ENCODE measurements at regions not wholly inside any gene's neighbourhood (a gene's known extent, or its start where the extent isn't known, plus 50 kb on each side); places are given as distances from the start of the nearest gene placed in this dataset.
"Not testable (repeated sequence)": the region's sequence is repeated elsewhere in the genome, so short reads cannot be mapped to it uniquely, and the experiment has no call there.

DNA sequence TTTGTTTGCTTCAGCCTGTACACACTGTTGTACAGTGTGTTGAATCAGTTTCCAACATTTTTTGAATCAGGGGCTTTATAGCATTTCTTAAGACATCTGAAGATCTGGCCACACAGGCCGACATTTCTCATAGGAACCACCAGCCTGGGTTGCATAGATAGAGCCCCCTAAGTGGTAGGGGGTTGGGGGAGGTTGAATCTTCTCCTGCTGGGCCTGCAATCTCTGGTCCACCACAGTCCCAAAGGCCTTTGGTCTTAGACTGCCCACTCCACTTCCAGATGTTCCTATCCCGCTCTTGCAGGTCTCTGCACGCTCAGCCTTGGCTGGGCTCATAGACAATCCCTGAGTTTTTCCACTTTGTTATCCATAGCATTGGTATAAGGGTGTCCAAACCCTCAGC lies 75.4 kb upstream of the HABP2 start:
- in situ Hi-C loops (cut with HindIII; ENCODE audit: low pct_unique_long_range_greater_than_20kb, low sequenced_read_pairs), result no loop called here
- DNase-seq (ENCODE audit: low read depth, low spot score), result no peak

DNA sequence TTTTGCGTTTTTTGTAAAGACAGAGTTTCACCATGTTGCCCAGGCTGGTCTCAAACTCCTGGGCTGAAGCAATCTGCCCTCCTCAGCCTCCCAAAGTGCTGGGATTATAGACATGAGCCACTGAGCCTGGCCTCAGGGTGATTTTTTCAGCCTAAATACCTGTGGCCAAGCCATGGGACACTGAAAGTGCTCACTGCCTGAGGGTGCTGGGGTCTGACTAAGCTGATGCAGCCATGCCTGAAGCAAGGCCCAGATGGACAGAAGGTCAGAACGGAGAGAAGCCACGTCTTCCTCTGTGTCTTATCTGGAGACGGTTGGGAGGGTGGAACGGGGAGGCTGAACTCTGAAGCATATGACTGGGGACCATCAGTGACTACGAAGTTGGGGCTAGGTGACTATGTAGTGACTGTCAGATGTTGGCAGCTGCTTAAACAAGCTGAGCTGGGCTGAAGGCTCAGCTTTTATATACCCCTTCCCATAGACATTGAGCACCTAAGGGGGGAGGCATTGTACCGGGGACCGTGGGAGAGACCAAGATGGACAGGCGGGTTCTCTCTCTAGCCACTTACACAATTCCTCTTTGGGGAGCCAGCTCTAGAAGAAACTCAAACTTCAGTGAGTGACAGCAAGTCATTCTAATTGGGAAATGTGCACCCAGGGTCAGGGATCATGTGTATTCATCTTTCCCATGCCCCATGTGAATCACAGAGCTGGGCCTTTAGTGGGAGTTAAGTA lies 73.3 kb upstream of the HABP2 start:
- in situ Hi-C loops (cut with HindIII; ENCODE audit: low pct_unique_long_range_greater_than_20kb, low sequenced_read_pairs), result no loop called here
- no peak for DNase-seq (ENCODE audit: low read depth, low spot score)

DNA sequence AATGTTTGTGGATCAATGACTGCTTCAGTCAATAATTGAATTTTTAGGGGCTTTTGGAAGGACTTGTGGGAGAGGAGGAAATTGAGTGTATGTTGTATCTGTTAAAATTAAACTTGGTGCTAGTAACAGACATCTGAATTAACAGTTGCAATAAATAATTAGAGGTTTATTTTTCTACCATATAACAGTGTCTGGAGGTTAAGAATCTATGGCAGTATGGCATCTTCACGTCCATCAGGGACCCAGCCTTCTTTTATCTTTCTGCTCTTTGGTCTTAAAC lies 72.8 kb upstream of the HABP2 start:
- in situ Hi-C loops (cut with HindIII; ENCODE audit: low pct_unique_long_range_greater_than_20kb, low sequenced_read_pairs), result no loop called here
- DNase-seq (ENCODE audit: low read depth, low spot score), result no peak

DNA sequence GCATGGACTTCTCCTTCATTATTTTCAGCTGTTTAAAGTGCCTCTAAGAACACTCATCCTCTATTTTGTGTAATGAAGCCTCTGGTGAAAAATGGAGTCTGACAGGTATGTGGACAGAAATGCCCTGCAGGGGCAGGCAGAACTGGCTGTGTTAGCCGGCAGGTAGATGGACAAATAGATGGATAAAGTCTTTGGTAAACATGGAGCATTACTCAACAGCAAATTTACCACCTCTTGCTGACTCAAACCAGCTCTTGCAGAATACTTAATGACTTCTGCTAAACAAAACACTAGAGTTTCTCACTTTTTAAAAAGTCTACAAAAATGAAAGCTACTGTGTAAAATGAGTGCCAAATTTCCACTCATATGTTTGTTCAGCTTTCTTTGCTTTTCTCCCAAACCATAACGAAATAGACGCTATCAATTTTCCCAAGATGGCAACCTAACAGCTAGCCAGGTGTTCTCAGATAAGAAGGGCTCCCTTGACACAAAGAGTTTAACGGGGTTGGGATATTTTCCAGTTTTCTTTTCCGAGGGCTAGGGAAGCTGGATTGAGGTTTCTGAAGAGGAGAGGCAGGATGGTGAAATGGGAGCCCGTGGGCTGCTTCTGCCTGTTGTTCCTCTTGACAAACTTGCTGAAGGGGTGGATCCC lies 71.9 kb upstream of the HABP2 start:
- no peak for DNase-seq (ENCODE audit: low read depth, low spot score)
- in situ Hi-C loops (cut with HindIII; ENCODE audit: low pct_unique_long_range_greater_than_20kb, low sequenced_read_pairs), result no loop called here

DNA sequence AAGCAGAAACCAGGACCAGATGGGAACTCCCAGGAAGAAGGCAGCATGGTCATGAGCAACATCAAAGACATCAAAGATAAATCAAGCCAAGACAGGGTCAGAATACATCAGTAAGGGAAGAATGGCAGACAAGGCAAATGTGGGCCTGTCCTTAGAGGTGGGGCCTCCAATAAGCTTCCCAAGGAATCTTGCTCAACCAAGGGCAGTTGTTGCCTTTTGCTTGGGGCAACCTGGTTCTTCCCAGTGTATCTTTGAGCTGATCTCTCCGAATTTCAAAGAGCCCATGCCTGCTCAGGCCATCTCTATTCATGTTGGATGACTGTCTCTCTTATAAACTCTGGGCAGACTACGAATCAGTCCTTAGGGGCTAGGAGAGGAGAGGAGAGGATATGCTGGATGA lies 68.4 kb upstream of the HABP2 start:
- no peak for DNase-seq (ENCODE audit: low read depth, low spot score)
- in situ Hi-C loops (cut with HindIII; ENCODE audit: low pct_unique_long_range_greater_than_20kb, low sequenced_read_pairs), result no loop called here

DNA sequence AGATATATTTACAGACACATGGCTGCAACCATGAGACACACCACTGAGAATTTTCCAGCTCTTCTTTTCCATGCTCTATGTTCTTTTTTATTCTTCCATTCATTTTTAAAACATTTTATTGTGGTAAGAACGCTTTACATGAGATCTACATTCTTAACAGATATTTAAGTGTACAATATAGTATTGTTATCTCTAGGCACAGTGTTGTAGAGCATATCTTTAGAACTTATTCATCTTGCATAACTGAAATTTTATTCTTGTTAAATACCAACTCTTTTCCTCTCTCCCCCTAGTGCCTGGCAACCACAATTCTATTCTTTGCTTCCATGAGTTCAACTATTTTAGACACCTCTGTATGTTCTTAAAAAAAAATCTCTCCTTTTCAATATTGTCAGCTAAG lies 67.1 kb upstream of the HABP2 start:
- in situ Hi-C loops (cut with HindIII; ENCODE audit: low pct_unique_long_range_greater_than_20kb, low sequenced_read_pairs), result no loop called here
- no peak for DNase-seq (ENCODE audit: low read depth, low spot score)

DNA sequence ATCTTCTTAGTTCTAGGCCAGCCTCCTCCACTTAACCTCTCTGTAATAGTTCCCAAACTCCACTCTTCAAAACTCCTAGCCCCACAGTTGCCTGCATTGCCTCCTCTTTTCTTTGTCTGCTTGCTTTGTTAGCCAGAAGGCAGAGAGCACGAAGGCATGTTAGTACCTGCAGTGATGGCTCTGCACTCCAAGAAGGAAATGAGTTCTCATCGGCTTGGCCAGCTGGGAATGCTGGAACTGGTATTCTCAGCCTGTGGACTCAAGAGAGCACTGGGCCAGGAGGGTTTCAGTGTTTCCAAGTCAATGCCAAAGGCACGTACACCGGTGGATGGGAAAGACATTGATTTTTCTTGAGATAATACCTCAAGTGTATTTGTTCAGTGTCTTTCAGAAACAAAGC lies 66.3 kb upstream of the HABP2 start:
- in situ Hi-C loops (cut with HindIII; ENCODE audit: low pct_unique_long_range_greater_than_20kb, low sequenced_read_pairs), result no loop called here
- DNase-seq (ENCODE audit: low read depth, low spot score), result no peak

DNA sequence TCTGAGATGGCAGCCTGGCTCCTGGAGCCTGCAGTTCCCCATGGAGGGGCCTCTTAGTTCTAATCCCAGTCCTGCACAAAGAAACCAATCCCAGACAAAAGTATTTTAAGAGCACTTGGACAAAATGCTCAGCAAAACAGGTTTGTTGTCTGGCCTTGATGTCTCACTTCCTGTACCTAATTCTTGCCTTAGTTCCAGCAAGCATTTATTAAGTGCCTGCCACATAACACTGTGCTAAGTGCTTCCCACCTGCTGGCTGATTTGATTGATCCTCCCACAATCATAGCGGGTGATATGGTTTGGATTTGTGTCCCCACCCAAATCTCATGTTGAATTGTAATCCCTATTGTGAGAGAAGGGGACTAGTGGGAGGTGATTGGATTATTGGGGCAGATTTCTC lies 65.7 kb upstream of the HABP2 start:
- no peak for DNase-seq (ENCODE audit: low read depth, low spot score)
- in situ Hi-C loops (cut with HindIII; ENCODE audit: low pct_unique_long_range_greater_than_20kb, low sequenced_read_pairs), result no loop called here

DNA sequence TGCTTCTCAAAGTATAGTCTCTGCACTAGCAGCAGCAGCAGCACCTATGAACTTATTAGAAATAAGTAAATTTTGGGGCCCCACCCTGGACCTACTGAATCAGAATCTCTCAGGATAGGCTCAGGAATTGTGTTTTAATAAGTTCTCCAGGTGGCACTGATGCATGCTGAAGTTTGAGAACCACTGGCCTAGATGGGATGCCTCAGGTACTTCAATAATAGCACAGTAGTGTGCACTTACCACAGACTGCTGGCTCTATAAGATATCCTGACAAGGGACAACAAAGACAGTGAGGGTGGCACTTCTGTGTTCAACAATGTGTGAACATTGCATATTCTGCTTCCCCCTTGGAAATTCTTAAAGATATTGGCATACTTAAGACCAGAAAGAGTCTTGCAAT lies 64.7 kb upstream of the HABP2 start:
- DNase-seq (ENCODE audit: low read depth, low spot score), result no peak
- in situ Hi-C loops (cut with HindIII; ENCODE audit: low pct_unique_long_range_greater_than_20kb, low sequenced_read_pairs), result no loop called here

DNA sequence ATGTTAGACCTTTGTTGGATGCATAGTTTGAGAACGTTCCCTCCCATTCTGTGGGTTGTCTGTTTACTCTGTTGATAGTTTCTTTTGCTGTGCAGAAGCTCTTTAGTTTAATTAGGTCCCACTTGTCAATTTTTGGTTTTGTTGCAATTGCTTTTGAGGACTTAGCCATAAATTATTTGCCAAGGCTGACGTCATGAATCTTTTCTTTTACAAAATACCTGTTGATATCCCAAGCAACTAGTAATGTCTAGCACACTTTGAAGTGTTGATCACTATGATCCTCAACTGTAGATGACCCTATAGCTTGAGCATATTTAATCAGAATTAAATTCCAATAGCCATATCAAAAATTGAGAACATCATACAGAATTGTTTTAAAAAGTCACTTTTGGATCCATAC lies 63.3 kb upstream of the HABP2 start:
- DNase-seq (ENCODE audit: low read depth, low spot score); in situ Hi-C loops (cut with HindIII; ENCODE audit: low pct_unique_long_range_greater_than_20kb, low sequenced_read_pairs): not testable (repeated sequence)

DNA sequence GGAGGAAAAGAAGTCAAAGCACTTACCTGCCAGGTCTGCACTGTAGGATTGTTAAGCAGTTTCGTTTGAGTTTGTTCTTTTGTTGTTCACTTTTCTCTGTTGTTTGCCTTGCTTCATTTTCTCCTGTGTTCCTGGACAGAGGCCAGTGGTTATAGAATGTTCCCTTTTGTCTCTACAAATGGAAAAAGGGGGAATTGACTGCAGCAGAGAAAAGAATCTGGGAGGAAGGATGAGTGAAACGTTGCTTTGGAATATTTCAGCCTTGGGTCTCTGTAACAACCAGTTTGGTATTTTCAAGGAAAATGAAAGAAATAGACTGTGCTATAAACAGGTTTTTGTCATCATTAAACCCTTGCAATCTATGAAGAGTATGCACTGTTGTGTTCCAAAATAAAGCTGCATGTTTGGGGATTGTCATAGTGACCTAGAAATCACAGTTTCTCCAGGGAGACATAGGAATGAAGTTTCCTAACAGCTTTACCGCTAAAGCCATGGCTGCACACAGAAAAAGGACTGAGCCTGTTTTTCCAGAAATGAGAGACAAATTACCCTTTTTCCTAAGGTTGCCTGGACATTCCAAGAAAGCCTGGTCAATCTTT lies 60.8 kb upstream of the HABP2 start:
- in situ Hi-C loops (cut with HindIII; ENCODE audit: low pct_unique_long_range_greater_than_20kb, low sequenced_read_pairs), result no loop called here
- DNase-seq (ENCODE audit: low read depth, low spot score), result no peak

DNA sequence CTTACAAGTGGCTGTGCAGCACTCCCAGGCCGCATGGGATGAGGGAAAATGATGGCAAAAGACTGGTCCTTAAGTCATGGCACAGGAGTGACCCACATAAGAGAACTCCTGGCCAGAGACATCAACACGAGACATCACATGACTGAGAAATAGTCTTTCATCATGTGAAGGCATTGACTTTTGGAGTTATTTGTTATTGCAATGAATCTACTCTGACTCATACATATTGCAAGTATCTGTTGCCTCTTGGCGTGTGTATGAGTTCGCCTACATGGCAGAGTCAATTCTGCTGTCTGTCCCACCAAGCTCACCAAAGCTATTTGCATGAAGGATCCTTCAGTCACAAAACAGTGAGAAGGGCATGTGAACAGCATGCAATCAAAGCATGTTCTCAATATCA lies 59.7 kb upstream of the HABP2 start:
- DNase-seq (ENCODE audit: low read depth, low spot score), result no peak
- in situ Hi-C loops (cut with HindIII; ENCODE audit: low pct_unique_long_range_greater_than_20kb, low sequenced_read_pairs), result no loop called here

DNA sequence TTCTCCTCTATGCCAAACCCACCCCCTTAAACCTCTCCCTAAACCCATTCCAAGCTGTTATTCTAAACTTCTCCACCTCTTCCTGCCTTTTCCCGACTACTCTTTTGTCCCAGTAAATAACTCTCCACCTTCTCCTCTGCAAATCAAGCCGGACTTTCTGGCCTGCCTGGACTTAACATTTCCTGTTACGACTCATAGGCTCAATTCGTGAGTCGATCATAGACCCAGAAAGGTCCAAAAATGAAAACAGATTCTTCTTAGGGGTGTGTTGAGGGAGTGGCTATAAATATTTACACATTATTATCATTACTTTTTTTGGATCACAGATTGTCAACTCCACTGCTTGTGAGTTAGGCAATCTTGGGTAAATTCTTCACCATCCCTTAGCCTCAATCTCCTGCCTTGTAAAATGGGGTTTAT lies 59.0 kb upstream of the HABP2 start:
- in situ Hi-C loops (cut with HindIII; ENCODE audit: low pct_unique_long_range_greater_than_20kb, low sequenced_read_pairs), result no loop called here
- DNase-seq (ENCODE audit: low read depth, low spot score), result no peak

DNA sequence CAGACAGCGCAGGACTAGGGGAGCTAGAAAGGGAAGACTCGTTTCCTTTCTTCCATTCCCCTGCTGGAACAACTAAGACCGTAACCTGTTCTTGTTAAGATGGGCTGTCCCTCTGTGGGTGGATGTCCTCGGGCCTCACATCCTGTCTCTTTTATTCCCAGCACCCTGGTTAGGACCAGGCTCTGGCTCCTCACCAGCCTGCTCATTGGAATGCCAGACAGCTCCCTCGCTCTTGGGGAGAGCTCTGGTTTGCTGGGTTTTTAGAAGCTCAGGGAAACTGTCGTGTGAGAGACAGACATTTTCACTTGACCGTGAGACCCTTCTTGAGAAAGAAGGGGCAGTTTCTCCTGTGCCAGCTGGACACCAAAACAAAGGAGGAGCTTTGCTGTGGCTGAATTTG lies 58.1 kb upstream of the HABP2 start:
- DNase-seq (ENCODE audit: low read depth, low spot score), result no peak
- in situ Hi-C loops (cut with HindIII; ENCODE audit: low pct_unique_long_range_greater_than_20kb, low sequenced_read_pairs), result no loop called here

DNA sequence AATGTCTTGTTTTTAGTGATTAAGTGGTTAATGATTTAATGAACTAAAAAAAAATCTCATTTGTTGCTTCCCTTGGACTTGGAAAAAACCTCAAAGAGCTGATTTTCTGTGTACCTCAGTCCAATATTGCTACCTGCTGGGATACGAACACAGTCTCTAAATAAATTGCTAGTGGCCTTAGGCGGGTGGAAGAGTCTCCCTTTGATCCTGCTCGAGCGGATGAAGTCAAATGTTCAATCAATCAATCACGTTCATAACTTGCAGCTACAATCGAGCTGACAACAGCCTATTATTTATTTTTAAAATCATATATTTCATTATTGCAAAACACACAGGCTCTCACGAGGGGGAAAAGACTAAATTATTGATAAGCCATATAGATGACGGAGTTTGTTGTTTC lies 57.3 kb upstream of the HABP2 start:
- in situ Hi-C loops (cut with HindIII; ENCODE audit: low pct_unique_long_range_greater_than_20kb, low sequenced_read_pairs), result no loop called here
- DNase-seq (ENCODE audit: low read depth, low spot score), result no peak

DNA sequence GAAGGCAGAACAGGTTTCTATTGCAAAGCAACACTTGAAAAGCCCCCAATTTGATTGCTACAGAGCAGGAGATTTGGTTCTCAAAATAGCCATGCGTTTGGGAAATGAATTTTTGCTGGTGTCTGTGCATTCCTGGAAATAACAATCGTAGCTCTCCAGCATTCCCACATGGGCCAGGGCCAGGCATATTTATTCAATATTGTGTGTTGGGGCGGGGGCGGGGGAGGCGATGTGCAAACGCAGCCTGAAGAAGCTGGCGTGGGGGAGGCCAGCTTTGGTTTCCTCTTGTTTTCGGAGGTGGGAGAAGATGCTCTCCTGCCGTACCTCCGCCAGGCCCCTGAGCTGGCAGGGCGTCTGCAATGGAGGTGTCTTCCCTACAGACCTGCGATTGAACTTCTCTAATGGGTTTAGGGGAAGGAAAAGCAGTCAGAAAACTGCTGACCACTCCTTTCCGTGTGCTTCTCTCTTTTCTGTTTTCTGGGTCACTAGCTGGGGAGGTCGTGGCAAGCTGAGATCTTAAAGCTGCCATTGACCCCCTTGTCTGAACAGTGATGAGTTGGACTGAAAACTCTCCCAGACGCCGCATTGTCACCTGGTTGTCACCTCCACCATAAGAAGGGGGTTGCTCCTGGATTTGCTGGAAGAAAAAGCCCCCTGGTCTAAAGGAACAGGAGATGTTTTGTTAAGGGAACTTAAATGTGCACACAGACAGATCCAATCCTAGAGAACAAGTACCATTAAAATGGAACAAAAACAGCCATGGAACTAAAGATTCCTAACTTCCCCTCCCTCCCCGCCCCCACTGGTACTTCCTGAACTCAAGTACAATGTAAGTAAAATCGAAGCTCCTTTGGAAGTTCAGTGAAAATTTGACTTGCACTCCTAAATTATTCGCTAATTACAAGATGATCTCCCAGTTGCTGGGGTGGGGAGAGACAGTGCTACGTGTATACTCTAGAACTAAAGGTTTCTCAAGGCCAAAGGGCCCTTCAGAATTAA lies 56.4 kb upstream of the HABP2 start:
- DNase-seq (ENCODE audit: low read depth, low spot score), result no peak
- in situ Hi-C loops (cut with HindIII; ENCODE audit: low pct_unique_long_range_greater_than_20kb, low sequenced_read_pairs), result no loop called here

DNA sequence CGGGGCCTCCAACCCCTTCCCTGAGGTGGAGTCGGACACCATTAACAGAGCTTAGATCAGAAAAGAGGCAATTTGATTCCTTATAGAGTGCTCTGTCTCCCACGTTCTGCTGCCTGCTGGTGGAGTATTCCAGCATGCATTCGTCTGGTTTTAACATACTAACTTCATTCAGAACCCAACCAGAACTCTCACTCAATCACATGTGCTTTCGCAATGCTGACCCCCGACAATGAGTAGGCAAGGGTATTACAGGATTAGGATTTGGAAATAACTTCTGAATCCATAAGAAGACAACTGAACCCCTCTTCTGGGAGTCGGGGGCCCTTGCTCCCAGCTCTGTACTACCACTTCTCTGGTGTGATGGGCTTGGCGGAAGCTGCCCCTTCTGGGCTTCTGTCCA lies 55.7 kb upstream of the HABP2 start:
- in situ Hi-C loops (cut with HindIII; ENCODE audit: low pct_unique_long_range_greater_than_20kb, low sequenced_read_pairs), result no loop called here

DNA sequence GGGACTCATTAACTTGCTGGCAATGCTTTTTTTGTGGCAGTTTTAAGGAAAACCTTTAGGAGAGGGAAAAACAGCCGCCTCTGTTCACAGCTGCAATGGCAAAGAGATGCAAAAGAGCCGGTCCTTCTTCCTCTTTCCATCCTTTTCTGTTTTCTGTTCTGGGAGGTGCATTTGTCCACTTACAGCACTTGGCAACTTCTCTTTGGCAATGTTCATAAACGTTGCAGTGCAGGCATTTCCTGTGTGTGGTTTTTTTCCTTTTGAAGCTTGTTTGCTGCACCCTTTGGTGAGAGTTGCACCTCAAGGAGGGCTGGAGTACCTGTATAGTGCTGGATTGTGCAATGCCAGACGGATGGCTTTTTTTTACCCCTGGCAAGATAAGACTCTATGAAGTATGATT lies 53.9 kb upstream of the HABP2 start:
- in situ Hi-C loops (cut with HindIII; ENCODE audit: low pct_unique_long_range_greater_than_20kb, low sequenced_read_pairs), result no loop called here
- no peak for DNase-seq (ENCODE audit: low read depth, low spot score)

More for the DNA sequence above, 55.7 kb upstream of the HABP2 start:
- no peak for DNase-seq (ENCODE audit: low read depth, low spot score)
